Inflammatory macrophage (primary cell): ENCODE measurements at regions not wholly inside any gene's neighbourhood (a gene's known extent, or its start where the extent isn't known, plus 50 kb on each side); places are given as distances from the start of the nearest gene placed in this dataset.

Source experiments
- DNase-seq, 2 donors: peaks; one replicate each; pipeline ENCODE4 v3.0.0-alpha.2; 2020 to 2022

DNA sequence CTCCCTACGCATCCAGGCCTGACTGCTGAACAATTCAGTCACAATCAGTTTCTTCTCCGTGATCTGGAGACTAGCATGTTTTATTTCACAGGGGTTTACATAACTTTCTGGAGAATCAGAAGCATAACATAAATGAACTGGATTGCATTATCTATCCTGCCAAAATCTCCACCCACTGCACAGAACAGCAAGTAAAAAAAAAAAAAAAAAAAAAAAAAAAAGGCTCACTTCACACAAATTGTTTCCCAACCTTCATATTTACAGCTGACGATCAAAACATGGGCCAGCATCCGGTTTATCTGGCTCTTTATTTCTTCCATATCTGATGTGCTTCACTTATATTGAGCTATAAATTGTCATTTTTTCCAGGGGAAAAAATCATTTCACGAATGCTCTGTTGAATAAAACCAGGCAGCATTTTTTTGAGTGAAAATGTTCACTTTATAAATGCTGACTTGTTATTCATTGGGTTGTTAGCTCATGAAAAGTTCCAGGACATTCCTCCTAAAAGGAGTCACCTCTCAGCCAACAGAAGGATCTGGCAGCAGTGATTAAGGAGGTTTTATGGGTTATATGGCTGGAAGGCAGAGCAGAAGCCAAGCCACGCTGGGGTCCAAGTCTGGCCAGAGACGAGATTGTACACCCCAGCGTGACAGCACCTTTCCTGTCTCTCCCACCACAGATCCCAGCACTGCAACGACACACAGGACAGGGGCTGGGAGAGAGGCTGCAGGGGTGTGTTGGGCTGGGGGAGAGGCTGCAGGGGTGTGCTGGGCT, 51.2 kb upstream of the GLI2 start:
- DNase-seq: no peak

DNA sequence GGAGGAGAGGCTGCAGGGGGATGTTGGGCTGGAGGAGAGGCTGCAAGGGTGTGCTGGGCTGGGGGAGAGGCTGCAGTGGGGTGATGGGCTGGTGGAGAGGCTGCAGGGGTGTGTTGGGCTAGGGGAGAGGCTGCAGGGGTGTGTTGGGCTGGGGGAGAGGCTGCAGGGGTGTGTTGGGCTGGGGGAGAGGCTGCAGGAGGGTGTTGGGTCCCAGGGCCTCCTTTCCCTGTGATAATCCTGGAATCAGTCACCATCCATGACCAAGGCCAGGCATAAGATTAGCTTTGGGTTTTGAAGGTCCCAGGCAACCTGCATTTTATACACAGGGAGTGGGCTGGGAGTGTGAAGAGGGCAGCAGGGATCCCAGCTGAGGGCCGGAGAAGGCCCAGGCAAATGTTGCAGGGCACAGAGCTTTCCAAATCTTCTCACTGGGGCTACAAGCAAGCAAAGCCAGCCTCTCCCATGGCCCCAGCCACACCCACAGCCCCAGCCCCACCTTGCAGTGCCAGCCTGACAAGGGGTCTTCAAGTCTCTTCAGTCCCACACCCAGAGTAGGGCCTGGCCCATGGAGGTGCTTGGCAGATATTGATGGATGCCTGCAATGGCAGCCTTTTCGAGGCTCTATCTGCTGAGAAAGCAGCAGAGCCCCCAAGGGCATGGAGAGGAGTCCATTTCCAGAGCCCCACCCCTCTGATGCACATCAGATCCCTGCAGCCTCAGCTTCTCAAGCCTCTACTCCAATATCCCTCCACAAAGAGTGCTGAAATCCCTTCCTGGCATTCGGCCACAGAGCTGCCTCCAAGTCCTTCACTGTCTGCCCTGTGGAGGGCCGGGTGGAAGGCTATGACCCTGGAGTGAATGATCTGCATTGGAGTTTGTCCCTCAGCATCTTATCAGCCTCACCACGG, 50.3 kb upstream of the GLI2 start:
- DNase-seq: no peak
